NCI-H2227 (cell line): ENCODE measurements at regions not wholly inside any gene's neighbourhood (a gene's known extent, or its start where the extent isn't known, plus 50 kb on each side); places are given as distances from the start of the nearest gene placed in this dataset.

Experiments used
- DNase-seq: peaks from one replicate; lab custom pipeline; 2025; ENCODE audit not compliant: unreplicated experiment; lab: John Stamatoyannopoulos, UW

DNA sequence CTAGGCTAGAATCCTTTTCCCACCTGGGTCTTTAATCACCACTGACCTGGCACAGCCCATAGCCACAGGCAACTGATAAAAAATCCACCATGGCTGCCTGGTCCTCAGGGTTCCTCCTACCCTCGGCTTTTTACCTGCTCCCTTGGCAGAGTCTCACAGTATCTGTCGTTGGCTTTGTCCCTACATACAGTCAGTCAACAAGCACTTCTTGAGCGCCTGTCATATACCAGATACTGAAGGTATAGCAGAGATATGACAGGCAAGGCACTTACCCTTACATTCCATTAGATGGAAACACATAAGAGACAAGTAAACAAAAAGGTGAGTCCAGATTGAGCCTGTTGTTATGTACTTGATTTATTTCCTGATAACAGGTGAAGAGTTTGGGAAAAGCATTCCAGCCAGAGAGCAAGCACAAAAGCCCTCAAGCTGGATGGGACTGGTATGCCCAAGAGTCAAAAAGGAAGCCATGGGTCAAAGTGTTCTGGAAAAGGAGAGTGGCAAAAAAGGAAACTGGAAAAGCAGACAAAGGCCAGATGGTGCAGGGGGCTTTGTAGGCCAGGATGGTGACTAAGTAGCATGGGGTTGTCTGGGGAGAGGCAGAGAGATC lies 247.0 kb downstream of the CHD9NB start:
- no peak for DNase-seq

- DNase-seq: no peak
Observed at GRCh38 chr16:52800432-52800831, 252.3 kb downstream of the CHD9NB start.

GRCh38 chr16:52799149-52799548 lies 252.2 kb upstream of the TOX3 start:
- no peak for DNase-seq

DNA sequence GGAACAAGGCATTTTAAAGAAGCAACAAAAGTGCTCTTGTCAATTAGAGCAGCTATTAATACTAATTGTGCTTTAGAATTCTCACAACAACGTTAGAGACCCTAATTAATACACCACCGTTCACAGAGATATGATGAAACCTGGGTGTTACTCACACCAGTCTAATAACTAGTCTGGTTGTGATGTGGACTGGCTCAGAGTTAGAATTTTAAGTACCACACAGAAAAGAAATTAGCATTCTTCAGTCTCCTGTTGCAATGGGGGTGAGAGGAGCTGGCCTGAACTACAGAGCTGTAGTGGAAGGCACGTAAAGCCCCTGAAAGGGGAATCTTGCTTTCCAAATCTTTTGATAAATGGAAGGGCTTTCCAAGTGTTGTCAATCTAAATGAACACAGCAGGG lies 240.8 kb upstream of the TOX3 start:
- DNase-seq: no peak

- no peak for DNase-seq
Observed at GRCh38 chr16:52786091-52786490, 239.1 kb upstream of the TOX3 start.

DNA sequence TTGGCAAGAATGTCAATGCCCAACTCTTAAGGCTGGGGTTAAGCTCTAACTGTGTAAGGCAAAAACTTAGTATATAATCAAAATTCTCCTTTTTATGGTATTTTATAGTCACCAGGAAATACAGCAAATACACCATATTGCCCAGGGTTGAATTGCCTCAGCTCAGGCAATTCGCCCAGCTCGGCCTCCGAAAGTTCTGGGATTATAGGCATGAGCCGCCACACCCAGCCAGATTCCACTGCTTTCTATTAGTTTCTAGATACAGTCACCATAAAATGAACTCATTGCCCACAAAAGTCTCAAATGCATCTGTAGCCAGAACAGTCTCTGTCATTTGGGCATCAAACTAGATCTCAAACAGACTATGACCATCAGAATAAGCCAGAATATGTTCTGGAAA lies 238.7 kb upstream of the TOX3 start:
- DNase-seq: no peak

DNA sequence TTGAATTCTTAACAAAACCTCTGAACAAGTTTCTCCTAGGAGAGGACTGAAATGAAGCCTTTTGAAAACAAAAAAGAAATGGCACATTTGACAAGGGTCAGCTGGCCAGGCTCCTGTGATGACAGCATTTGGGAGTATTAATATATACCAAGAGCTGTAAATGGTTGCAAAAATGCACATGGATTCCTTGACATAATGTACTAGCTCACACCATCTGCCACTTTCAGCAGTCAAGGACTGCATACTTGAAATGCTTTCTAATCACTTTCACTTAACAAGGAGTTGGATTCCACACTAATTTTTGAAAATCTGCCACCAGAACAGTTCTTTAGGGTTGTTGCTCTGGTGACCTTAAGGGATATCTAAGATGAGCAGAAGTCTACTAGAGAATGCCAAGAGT lies 236.7 kb upstream of the TOX3 start:
- no peak for DNase-seq

GRCh38 chr16:52781005-52781630 lies 234.2 kb upstream of the TOX3 start:
- no peak for DNase-seq

GRCh38 chr16:52773026-52773425 lies 226.1 kb upstream of the TOX3 start:
- DNase-seq: no peak

GRCh38 chr16:52770828-52771227 lies 223.9 kb upstream of the TOX3 start:
- DNase-seq: no peak

- DNase-seq: no peak
Observed at GRCh38 chr16:52758473-52758855, 211.5 kb upstream of the TOX3 start.

GRCh38 chr16:52757746-52758472 lies 211.0 kb upstream of the TOX3 start:
- DNase-seq: no peak

DNA sequence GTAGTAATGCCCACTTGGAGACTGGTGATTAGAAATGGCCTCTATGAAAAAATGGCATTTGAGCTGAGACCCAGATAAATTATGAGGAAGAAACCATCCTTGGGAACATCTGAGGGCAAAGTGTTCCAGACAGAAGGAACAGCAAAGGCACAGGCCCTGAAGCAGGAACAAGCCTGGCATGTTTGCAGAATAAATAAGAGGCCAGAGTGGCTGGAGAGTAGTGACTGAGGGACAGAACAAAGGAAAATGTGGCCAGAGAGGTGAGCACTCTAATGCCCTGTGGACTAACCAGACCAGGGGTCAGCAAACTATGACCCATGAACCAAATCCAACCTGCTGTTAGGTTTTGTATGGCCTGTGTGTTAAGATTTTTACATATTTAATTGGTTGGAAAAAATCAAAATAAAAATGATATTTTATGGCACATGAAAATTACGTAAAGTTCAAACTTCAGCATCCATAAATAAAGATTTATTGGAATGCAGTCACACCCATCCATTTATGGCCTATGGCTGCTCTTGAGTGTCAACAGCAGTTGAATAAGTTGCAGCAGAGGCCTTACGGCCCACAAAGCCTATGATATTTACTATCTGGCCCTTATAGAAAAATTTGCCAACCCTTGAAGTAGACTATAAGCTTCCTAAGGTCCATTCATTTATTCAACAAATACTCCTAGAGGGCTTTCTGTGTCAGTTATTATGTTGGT lies 210.0 kb upstream of the TOX3 start:
- DNase-seq: no peak

DNA sequence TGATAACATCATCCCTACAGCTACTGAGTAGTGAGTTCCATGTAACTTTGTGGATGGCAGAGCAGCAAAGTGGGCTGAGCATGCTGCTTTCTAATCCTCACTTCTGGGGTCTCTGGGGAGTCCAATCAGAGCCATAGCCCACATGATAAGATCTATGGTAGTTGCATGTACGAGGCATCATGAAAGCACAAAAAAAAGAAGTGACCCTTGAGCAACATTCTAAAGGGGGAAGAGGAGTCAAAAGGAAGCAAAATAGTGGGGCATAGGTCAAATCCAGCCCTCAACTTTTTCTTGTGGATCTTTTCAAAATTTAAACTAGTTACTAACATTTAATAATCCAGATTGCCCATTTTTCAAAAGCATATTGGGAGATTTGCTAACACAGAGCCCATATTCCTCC lies 208.5 kb upstream of the TOX3 start:
- no peak for DNase-seq

- DNase-seq: no peak
Observed at GRCh38 chr16:52751035-52751434, 204.1 kb upstream of the TOX3 start.

GRCh38 chr16:52748741-52749140 lies 201.8 kb upstream of the TOX3 start:
- DNase-seq: no peak

DNA sequence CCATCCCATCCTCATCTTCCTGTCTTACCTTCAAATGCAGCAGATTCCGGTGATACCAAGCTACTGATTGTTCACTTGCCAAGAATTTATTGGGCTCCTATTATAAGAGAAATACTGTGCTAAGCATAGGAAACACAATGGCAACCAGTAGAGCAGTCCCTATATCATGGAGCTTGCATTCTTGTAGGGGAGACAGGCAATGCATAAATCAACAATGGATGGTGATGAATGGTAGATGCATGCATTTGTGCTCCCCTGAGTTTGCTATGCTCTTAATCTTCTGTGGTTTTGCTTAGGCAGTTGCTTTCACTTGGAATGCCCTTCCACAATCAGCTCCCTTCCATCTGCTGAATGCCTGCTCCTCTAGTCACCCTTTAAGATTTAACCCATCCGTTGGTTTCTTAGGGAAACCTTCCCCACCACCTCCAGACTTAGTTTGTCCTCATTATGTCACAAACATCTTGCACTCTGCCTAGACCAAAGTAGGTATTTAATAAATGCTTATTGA lies 200.2 kb upstream of the TOX3 start:
- DNase-seq: no peak

- no peak for DNase-seq
Observed at GRCh38 chr16:52743707-52744106, 196.8 kb upstream of the TOX3 start.

DNA sequence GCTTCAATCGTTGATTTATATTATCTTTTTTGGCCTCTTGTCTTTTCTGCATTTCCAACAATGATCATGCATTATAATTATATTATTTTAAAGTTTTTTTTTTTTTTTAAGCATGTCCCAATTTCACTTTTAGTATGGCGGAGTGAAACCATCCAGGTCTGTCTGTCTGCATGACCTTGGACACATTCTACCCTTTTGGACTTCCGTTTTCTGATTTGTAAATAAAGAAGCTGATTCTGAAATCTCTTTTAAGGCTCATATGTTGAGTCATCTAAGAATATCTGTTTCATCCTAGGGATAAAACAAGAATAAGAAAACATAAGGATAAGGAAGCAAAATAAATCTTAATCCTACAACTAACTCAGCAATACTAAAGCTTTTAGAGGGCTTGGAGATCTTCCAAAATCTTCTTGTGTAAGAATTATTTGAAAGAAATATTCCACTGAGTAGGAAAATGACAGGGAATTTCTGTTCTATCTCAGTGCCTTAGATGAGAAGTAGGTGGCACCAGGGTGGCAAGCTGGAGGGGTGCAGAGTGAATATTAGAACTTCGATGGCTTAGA lies 195.7 kb upstream of the TOX3 start:
- no peak for DNase-seq

DNA sequence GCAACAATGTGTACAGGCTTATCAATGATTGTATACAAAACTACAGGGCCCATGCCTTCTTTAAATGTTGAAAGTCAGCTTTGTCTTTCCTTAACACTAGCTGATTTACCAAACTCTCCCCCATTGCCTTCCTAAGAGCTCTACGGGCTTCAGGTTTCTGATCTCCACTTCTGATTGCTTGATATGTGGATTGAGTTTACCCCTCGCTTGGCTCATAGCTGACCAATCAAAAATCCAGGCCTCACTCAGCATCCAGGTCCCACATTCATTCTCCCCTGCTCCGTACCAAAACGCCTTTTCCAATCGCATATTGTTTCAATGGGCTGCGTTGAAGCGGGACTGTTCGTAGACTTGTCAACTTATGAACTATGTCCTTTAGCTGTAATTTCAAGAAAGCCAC lies 195.1 kb upstream of the TOX3 start:
- DNase-seq: no peak

DNA sequence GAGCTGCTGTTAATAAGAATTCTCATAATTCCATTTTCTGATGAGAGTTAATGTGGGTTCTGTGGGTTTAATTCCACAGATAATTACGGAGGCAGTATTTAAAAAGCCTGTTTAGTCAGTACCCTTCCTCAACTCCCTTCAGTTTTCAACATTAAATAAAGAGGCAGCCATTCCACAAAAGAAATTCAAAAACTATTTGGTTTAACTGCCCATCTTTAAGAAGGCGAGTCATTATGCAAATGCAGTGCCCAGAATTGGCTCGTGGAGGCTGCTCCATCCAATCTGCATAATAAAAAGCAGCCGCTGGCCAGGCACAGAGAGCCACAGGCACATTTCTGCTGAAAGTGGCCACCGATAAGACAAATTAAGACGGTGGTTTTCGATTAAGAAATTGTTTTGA lies 194.4 kb upstream of the TOX3 start:
- DNase-seq: no peak
